GM12892 (cell line): ENCODE measurements at regions not wholly inside any gene's neighbourhood (a gene's known extent, or its start where the extent isn't known, plus 50 kb on each side); places are given as distances from the start of the nearest gene placed in this dataset.
"Not testable (repeated sequence)": the region's sequence is repeated elsewhere in the genome, so short reads cannot be mapped to it uniquely, and the experiment has no call there.

Experiments
- DNase-seq: peaks from one replicate; pipeline ENCODE4 v3.0.0; 2011; ENCODE audit not compliant: insufficient read length
- FAIRE-seq: peaks from 2 replicates; lab custom pipeline; 2011; peaks lifted over from hg19 to GRCh38; lab: Jason Lieb, UNC
- POLR2A ChIP-seq: IDR thresholded peaks from 2 replicates; pipeline ENCODE4 v1.6.1; 2011; ENCODE audit warnings: low read depth, low read length, control low read depth
- POLR2AphosphoS5 ChIP-seq: IDR thresholded peaks from 2 replicates; pipeline ENCODE4 v1.6.1; 2011; ENCODE audit warnings: low read depth, low read length, control low read depth
- TAF1 ChIP-seq: IDR thresholded peaks from 2 replicates; pipeline ENCODE4 v1.6.1; 2011; ENCODE audit warnings: low read depth, mild to moderate bottlenecking, control low read depth, low read length, borderline replicate concordance

GRCh38 chr5:120139039-120139438, 325.1 kb upstream of the PRR16 start:
- TF ChIP-seq POLR2A (no peak), POLR2AphosphoS5 (no peak), TAF1 (no peak)
- DNase-seq (no peak), FAIRE-seq (no peak)

GRCh38 chr5:120140501-120140900, 323.6 kb upstream of the PRR16 start:
- TF ChIP-seq POLR2AphosphoS5: no peak
- no peak for TF ChIP-seq TAF1
- no peak for TF ChIP-seq POLR2A
- FAIRE-seq (no peak), DNase-seq (no peak)

GRCh38 chr5:120141076-120141475, 323.0 kb upstream of the PRR16 start:
- no peak for FAIRE-seq

GRCh38 chr5:120146787-120147186, 317.3 kb upstream of the PRR16 start:
- DNase-seq (no peak), FAIRE-seq (no peak)
- TF ChIP-seq TAF1: no peak
- no peak for TF ChIP-seq POLR2A
- TF ChIP-seq POLR2AphosphoS5: no peak

More at GRCh38 chr5:120141076-120141475, 323.0 kb upstream of the PRR16 start:
- DNase-seq: no peak
- TF ChIP-seq POLR2A (no peak), POLR2AphosphoS5 (no peak), TAF1 (no peak)

- not testable (repeated sequence) for FAIRE-seq, DNase-seq
Observed at GRCh38 chr5:120147911-120148310, 316.2 kb upstream of the PRR16 start.

- FAIRE-seq (no peak), DNase-seq (no peak)
- TF ChIP-seq POLR2AphosphoS5 (no peak), TAF1 (no peak), POLR2A (no peak)
Observed at GRCh38 chr5:120150770-120151169, 313.3 kb upstream of the PRR16 start.

- no peak for FAIRE-seq
- DNase-seq: no peak
- TF ChIP-seq TAF1 (no peak), POLR2A (no peak), POLR2AphosphoS5 (no peak)
Observed at GRCh38 chr5:120151181-120151580, 312.9 kb upstream of the PRR16 start.

GRCh38 chr5:120151825-120152224, 312.3 kb upstream of the PRR16 start:
- TF ChIP-seq POLR2AphosphoS5 (no peak), POLR2A (no peak), TAF1 (no peak)
- no peak for FAIRE-seq
- DNase-seq: no peak

GRCh38 chr5:120152472-120152871, 311.6 kb upstream of the PRR16 start:
- TF ChIP-seq POLR2A: no peak
- TF ChIP-seq TAF1: no peak
- TF ChIP-seq POLR2AphosphoS5: no peak
- no peak for DNase-seq
- FAIRE-seq: no peak

GRCh38 chr5:120152931-120153330, 311.2 kb upstream of the PRR16 start:
- no peak for DNase-seq
- no peak for TF ChIP-seq POLR2A
- no peak for TF ChIP-seq TAF1
- TF ChIP-seq POLR2AphosphoS5: no peak
- FAIRE-seq: no peak

- FAIRE-seq (no peak), DNase-seq (no peak)
- TF ChIP-seq POLR2A (no peak), POLR2AphosphoS5 (no peak), TAF1 (no peak)
Observed at GRCh38 chr5:120153551-120153950, 310.5 kb upstream of the PRR16 start.

- DNase-seq (no peak), FAIRE-seq (no peak)
- TF ChIP-seq POLR2A (no peak), TAF1 (no peak), POLR2AphosphoS5 (no peak)
Observed at GRCh38 chr5:120155873-120156272, 308.2 kb upstream of the PRR16 start.

- FAIRE-seq (no peak), DNase-seq (no peak)
Observed at GRCh38 chr5:120158211-120158610, 305.9 kb upstream of the PRR16 start.

More at GRCh38 chr5:120158211-120158610, 305.9 kb upstream of the PRR16 start:
- TF ChIP-seq TAF1: no peak
- TF ChIP-seq POLR2A: no peak
- no peak for TF ChIP-seq POLR2AphosphoS5
